Suppressor macrophage treated with lipopolysaccharide for 4 hours (primary cell): ENCODE measurements at regions not wholly inside any gene's neighbourhood (a gene's known extent, or its start where the extent isn't known, plus 50 kb on each side); places are given as distances from the start of the nearest gene placed in this dataset.

Experiments
- DNase-seq: peaks from one replicate; pipeline ENCODE4 v3.0.0-alpha.2; 2020

DNA sequence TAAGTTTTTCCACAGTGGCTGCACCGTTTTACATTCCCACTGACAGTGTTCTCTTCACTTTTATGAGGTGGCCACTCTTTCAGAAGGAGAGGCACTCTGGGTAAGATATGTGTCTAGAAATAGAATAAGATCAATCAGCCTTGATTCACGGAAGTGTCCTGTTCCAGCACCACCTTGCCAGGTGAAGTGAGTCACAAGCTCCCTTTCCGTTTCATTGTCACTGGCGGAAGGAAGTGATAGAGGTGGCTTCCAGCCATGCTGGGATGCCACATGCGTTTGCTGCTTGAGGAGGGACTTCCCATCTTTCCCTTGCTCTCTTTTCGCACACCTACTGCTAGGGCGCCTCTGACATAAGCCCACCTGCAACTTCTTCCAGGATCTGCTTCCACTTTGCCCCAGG lies 217.1 kb downstream of the PIK3R1 start:
- DNase-seq = no peak

DNA sequence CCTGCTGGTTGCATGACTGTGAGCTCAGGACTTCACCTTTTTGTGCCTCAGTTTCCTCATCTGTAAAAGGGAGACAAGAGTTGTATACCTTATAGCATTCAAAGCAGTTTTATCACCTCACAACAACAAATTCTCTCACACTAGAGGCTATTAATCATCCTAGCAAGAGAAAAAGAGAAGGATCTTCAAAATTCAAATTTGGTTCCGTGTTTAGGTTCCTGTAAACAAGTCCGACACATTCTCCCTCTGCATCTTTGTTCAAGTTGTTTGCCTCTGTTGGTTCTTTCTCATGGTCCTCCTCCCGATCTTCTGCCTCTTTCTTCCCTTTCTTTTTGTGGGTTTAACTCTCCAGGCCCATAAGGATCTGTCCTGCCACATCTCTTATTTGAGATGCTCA lies 218.0 kb downstream of the PIK3R1 start:
- DNase-seq = peak; percentile 57

DNA sequence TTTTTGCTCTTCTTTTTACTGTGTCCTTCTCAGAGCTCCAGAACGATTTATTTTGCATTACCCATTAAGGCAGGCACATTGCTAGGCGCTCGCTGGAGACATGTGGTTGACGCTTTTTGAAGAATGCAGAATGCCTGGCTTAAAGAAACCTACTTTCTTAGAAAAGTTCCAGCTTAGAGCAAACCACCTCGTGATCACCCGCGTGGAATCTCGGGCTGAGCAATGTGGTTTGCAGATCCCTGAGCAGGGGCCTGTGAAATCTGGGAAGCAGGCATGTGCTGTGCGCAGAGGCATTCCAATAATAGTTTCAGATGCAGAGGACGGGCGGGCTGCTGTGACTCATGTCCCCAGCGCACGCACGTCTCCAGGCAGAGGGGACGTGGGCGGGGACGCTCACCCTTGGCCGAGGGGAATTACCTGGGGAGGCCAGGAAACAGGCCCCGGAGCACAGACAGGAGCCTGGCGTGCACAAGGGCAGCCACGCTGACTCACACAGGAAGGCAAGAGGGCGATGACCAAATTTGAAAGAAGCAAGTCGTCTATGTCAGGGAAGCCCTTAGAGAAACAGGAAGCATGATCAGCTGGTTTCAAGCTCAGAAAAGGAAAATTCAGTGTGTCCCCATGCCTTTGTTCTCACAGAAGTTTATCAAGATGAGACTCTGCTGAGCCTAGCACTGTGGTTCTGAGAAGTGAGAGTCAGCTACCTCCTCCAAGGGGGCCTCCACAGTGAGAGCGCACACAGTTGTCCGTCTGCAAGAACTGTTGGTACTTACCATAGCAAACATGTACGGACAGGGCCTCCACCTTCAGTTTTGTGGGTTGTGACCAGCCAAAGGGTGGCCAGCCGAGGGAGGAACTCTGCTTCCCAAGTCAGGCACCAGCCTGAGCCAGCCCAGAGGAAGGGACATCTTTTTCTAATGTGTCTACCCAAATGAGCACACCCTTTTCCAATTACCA lies 218.6 kb downstream of the PIK3R1 start:
- peak; percentile 99 for DNase-seq

DNA sequence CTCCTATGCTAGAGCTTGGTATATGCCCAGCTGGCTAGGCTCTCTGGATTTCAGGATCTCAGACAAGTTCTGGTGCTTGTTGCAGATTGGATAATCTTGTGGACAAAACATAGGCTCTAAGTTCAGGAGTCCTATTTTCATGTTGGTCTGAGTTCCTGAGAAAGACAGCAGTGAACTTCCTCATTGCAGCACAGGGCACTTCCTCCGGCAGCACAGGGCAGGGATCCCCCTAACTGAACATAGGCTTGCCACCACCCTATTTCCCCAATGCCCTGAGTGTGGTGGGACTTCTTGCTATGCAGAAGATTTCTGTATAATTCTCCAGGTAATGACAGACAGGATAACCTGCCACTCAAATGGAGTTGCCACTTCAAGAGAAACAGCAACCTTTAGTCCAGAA lies 220.1 kb downstream of the PIK3R1 start:
- DNase-seq = peak; percentile 73

DNA sequence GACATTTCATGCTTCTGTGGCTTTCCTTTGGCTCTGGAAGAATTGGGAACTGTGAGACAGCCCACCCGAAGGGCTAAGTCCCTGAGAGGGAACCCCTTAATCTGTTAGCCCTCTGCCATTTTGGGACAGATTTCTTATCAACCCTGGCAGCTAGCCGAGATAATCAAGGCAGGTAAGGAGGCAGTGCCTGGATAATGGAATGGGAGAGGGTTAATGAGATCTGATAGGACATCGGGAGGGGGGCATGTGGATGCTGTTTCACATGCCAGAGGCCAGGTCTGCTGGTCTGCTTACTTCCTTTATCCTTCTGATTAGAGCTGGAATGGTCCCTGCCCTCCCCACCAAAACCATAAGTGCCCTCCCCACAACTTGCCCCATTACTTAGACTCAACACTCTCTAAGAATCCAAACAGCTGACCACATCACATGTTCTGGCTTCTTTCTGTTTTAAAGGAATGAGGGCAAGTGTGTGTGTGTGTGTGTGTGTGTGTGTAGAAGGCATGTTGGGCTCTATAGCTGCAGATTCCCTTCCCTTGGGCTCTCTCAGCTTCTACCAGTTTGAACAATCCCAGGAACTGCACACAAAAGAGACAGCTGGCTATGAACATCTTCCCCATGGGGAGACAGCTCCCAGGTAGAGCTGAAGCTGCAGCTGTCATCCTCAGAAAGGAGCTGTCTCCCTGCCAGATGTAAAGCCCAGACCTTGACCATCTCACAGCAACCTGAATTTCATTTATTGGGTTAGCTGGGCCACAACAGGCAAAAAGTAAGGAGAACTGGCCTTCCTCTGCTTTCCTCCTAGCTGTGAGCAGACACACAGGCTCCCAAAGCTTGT lies 221.3 kb downstream of the PIK3R1 start:
- no peak for DNase-seq

DNA sequence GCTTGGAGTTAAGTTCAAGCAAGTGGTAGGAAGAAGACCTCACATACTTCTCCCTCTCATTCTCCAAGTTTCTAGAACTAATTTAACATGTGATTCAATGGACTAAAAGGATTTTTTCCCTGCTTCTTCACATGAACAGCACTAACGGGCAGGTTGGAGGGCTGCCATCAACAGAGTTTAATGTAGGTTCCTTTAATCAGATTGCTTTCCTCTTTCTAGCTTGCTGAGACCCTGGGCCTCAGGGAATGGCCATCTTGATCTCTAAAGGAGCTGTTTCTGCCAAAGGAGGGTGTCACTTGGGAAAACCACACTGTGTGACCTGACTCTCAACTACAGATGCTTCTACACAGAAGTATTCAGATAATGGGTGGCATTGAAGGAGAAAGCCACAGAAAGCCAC lies 223.3 kb downstream of the PIK3R1 start:
- no peak for DNase-seq

DNA sequence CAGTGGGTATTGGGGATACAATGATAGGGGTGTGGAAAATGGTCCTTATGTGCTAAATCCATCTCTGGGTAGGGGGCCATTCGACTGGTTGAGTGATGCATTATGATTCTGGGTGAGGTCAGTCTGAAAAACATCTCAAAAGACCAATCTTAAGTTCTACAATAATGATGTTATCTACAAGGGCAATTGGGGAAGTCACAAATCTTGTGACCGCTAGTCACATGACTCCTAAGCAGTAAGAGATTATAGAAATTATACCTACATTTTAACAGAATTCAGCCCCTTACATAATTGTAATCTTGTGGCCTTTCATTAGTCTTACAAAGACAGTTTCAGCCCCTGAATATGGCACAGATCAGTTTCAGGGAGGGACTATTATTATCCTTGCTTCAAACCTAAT lies 224.7 kb downstream of the PIK3R1 start:
- no peak for DNase-seq

DNA sequence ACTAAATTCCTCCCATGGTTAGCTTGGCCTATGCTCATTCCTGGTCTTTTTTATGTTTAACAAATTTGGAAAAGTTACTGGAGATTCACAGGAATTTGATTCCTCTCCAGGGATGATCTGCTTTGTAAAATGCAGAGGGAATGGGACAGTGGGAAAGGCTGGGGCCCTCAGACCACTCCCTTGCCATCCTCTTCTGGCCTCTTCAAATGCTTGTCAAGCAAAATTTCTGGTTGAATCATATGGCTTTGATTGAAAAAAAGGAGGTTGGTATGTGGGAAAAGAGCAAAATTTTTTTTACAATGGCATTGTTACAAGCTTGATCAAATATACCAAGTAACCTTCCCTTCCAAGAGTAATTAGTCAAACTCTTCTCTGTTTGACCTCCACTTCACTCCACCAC lies 225.1 kb downstream of the PIK3R1 start:
- no peak for DNase-seq

DNA sequence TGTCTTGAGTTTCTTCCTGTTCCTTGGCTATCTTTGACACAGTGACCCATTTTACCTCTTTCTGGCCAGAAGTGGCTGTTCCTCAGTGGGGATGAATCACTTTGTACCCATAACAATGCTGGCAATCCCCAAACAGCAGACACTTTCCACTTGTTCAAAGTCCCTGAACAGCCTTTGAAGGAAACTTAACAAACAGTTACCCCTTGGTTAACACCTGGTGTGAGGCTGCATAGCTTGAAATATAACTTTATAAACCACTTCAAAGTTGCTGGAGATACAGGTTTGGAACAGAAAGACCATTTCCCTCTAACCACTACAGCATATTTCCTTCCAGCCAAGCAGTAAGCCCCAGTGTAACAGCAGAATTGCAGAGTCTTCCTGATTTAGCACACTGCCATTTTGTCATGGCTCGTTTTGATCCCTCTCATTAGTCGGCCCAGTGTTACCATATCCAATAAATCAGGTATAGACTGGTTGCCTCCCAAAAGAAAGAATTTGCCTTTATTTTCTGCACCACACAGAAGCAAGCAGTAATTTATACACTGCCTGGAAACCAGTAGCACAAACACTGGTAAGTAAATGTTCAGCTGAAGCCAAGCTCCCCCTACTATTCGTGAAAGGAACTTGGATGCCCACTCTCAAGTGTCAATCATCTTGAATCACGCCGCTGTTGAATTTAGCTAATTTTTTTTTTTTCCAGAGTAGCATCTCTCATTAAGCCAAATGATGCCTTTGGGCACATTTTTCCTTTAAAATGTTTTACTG lies 225.9 kb downstream of the PIK3R1 start:
- DNase-seq = no peak

DNA sequence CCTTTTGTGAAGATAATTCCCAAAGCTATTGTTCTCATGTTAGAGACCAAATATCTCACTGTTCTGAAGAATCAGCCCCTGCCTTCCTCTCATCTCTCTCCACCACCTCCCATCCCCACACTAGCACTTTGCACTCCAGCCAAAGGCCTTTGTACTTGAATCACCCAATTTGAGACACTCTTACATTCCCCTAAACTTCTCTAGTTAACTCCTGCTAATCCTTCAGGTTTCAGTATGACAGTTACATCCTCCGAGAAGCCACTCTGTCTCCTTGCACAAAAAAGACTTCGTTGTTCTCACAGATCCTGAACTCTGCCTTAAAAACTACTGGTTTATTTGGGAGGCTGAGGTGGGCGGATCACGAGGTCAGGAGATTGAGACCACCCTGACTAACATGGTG lies 227.5 kb downstream of the PIK3R1 start:
- no peak for DNase-seq

DNA sequence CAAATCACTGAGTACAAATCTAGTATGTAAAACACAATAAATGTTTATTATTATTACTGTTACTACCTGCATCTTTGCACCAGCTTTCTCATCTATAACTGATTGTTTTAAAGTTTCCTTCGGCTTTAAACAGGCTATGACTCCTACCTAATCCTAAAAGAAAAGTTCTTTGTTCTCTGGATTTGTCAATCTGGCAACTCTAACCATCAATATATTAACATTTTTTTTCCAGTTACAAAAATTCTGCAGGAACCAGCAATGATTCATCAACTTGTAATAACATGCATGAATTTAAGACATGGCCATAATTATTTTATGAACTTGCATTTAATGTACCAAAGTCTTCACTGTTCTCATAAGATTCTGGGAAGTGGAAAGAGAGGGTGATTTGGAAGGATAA lies 228.5 kb downstream of the PIK3R1 start:
- DNase-seq = no peak

DNA sequence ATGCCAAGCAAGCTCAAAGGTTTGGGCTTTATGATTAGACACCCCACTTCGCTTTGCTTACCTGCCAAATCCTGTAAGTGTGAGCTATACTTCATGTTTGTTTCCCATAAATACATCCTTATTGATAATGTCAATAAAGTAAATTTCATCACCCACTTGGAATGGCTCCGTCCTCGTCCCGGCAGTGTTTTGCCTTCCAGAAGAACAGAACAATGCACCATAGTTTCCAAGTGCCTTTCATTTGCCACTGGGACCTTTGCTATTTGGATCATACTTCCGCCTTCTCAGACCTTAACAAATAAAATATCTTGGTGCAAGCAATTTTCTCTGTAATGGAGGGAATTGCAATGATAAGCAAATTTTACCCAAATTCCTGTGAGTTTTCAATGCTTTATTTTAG lies 229.3 kb downstream of the PIK3R1 start:
- DNase-seq = no peak

DNA sequence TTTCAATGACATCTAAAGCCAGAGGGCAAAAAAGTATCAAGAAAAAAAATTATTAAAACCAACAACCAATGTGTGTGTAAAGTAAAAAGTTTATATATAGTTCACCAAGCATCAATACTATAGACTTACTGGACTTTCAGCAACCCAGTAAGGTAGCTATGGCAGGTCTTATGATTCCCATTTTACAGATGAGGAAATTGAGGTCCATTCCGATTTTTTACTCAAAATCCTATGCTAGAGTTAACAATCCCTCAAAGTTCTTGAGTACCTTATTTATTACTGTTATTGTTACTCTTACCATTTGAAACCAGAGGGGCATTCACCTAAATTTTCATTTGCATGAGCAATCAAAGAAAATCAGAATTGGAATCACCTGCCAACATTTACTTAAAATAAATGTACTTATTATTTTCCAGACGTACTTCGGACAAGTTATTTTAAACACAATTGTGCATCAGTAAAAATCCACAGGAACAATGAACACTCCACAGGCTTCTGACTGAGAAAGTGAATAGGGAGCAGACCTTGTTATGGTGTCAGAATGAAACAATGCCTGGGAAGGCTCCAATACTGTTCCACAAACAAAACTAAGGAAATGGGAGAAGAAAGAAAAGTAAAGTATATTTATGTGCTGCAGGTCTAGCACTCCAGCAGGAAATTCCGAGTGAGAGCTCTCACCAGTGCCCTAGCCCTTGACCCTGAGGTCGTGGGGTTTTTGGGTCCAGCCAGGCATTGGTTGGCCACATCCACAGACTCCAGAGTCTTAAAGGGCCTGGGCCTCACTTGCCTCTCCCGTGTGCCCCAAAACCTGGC lies 229.9 kb downstream of the PIK3R1 start:
- no peak for DNase-seq

DNA sequence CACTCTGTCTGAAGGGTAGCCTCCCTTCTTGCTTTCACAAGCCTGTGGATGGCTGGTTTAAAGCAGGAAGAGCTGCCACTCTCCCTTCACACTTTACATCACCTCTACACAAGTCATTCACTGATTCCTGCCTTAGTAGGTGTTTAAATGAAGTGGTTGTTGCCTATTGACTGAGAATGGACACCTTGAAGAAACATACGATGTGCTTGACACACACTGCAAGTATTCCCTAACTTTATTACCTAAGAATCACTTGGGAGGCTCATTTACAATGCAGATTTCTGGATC lies 230.5 kb downstream of the PIK3R1 start:
- no peak for DNase-seq

DNA sequence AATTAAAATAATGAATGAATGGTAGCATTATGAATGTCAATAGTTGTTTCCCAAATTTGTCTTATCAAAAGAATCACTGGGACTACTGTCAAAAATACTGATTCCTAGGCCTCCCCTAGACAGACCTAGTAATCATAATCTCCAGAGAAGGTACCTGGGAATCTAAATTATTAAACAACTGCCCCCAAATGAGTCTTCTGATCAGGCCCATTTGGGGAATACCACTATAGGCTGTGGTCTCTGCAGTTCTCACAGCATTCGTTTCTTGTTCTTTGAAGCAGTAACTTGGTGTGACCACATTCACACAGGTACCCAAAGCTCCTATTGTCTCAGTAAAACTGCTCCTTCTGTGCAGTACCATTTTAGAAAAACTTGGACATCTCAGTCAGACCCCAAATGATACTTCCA lies 230.9 kb downstream of the PIK3R1 start:
- no peak for DNase-seq

DNA sequence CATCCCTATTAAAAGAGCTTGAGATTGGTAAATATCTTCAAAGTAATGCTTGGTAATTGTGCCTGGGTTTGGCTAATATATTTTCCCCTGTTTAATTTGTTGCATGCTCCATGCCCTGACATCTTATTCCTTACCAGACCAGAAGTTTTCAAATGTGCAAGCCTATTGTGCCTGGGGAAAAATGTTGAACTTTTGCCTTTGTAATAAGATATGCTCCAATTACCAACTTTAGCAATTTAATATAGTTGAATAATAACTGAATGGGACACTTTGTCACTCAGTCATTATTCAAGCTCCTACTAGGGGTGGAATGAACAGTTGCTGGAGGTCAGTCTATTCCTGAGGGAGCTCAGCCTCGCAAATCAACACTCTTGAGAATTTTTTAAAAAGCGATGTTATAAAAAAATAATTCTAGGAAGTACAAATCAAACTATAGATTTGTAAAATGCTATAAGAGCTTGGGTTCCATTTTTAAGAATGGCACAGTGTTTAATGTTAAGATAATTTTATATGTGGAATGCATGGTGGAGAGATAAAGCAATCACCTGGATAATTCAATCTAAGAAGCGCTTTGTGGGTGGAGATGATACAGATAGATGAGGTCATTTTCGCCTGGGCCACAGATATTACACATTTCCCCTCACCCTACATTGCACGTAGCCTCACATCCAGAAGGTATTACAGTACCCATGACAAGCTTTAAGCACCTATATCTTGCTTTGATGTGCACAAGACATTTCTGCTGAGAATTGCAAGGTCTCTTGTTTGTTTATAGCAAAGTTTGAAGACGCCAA lies 231.8 kb downstream of the PIK3R1 start:
- DNase-seq = no peak

DNA sequence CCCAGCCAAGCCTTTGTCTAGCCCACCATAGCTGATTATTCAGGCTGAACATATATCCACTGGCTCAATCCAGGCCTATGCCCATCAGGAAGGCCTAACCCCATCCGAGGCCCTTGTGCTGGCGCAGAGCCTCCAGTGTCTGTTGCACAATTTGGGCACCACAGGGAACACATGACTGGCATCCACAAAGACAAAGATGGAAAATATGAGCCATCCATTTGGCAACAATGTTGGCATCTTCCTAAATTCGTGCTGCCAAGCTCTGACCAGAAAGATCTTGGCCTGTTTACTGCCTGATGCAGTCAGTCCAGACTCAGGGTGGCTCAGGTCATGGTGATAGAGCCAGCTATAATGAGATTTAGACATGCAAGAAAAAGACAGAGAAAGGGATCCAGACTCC lies 233.8 kb downstream of the PIK3R1 start:
- DNase-seq = no peak

DNA sequence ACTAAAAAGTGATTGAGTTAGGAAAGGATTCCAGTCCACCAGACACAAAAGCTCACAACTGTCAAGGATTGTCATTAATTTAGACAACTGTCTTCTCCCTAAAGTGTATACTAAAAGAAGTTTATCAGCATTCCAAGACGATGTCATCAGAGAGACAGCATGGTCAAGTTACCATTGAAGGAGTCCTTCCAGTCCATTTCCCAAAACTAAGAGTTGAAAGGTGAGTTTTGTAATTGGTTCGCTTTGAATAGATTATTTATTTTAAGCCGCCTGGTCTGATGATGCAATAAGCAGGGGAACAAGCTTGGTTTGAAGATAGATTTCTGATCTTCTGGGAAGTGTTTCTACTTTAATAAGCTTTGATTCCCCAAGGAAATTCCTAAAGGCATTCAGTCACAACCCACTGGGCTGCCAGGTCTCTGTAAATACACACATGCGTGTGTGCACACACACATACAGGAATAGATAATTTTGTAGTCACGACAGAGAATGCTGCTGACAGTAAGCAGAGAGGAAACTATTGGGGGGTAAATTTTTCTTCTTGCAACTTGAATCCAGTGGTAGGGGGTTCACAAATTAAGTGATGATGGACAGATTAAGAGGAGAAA lies 234.8 kb downstream of the PIK3R1 start:
- DNase-seq = no peak

DNA sequence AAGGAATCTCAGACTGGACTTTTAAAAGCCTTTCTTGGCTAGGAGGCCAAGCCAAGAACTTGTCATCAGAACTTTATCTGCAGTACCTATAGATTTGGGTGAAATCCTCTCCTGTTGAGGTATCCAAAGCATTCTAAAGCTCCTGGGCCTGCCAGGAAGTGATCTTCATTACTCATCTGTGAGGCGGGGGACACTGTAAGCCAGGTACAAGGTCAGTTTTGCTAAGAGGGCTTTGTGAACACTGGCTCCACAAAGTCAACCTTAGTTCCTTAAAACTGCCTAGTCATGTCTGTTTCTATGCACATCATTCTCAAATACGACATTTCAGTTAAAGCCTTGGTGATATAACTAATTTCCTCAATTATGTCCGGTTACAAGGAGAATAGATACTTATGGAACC lies 236.7 kb downstream of the PIK3R1 start:
- no peak for DNase-seq

DNA sequence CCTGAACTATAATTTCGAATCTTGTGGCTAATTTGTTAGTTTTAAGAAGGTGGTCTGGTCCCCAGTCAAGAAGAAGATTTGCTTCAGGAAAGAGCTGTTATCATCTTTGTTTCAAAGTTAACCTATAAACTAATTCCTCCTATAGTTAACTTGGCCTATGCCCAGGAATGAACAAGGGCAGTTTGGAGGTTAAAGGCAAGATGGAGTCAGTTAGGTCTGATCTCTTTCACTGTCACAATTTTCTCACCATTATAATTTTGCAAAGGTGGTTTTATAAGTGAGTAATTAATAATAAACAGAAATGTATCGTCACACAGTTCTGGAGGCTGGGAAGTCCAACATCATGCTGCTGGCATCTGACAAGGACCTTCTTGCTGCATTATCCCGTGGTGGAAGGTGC lies 238.6 kb downstream of the PIK3R1 start:
- no peak for DNase-seq

DNA sequence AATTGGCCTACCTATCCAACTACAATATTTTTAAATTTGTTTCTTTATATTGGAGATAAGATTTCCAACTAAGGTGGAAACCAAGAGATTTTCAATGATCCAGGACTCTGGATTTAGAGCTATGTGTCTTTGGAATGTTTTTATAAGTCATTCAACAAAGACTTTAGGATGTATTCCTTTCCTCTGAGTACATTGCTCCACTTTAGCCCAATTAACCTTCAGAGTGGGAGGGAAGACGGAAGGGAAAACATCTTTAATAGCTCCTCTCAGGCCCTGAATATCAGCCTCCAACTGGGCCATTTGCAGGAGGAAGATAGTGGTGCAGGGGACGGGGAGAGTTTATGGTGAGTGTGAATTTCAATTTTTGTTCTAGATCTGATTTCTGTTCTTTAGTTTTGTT lies 239.2 kb downstream of the PIK3R1 start:
- no peak for DNase-seq
